ENCODE measurements at regions not wholly inside any gene's neighbourhood (a gene's known extent, or its start where the extent isn't known, plus 50 kb on each side); places are given as distances from the start of the nearest gene placed in this dataset.
"Not testable (repeated sequence)": the region's sequence is repeated elsewhere in the genome, so short reads cannot be mapped to it uniquely, and the experiment has no call there.

- DNase-seq: no peak
Measured at GRCh38 chr6:119459207-119459974, 109.8 kb upstream of the MAN1A1 start.

- DNase-seq: no peak
Measured at GRCh38 chr6:119454714-119455113, 105.2 kb upstream of the MAN1A1 start.

DNA sequence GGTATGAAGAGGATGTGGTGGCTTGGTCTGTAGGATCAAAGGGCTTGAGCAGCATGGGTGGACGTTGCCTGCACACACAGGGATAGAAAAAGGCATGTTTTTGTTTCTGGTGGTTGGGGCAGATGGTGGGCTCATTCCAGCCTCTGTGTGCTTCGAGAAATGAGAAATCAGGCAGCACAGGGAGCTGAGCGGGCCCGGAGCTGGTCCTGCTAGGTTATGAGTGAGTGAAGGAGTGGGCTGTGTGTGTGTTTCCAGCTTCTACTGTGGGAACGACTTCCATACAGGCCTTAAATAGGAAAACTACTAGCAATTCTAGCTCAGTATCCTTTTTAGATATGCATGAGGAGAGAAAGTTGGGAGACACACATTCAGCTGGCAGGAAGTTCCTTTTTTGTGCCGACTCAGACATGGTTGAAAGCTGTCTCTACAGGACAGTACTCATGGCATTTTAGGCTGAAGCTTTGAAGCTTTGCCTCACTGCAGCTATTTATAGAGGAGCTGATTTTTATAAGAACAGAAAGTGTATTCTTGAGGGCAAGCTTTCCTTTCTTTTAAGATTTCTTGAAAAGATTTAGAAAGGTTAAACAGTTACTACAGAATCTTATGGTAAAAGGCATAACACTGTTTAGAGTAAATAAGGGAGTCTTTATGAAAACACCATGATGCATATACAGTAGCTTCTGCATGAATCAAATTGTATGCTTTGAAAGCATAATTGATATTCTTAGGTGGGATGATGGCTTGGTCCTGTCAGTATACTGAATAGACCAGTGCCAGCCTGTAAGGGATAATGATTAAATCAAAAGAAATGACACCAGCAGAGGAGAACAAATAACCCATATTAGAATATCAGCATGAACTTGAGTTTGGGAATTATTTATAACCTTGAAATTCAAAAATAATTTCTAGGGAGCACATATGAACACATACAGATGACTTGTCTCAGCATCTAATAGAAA, 104.0 kb upstream of the MAN1A1 start:
- peak; percentile 6 to 21 for DNase-seq

DNA sequence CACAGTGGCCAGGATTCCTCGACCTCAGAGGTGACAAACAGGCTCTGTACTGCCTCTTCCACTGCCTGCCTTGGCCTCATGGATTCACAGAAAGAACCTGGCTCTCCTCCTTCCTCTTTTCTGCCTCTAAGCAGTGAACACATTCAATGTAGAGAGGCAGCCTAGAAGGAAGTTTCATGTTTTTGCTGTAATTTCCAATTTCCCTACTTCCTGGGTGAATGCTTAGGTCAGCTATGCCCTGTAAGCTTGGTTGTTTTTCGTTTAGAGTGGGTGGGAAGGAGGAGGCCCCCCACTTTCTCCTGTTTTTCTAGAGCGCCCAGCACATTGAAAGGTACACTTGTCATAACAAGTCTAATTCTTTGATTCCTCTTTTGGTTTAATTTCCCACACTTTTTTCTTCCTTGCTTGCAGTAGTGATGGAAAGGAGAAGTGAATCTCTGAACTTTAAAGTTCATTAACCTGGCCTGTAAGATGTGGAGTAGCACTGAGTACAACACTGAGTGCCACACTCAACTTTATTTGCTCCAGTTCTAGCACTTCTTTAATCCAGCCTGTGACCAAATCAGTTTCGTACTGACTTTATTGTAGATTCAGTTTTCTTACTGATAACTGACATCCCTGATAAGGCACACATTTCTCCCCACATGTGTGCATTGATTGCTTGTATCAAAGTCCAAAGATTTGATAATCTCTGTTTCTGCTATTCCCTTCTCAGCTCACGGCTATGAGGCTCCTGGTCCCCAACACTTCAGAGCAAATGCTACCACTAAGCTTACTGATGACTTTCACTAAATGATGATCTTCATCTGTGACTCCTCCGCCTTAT, 100.0 kb upstream of the MAN1A1 start:
- peak; percentile 57 to 82 for DNase-seq

GRCh38 chr6:119447921-119448320, 98.4 kb upstream of the MAN1A1 start:
- no peak for DNase-seq

DNA sequence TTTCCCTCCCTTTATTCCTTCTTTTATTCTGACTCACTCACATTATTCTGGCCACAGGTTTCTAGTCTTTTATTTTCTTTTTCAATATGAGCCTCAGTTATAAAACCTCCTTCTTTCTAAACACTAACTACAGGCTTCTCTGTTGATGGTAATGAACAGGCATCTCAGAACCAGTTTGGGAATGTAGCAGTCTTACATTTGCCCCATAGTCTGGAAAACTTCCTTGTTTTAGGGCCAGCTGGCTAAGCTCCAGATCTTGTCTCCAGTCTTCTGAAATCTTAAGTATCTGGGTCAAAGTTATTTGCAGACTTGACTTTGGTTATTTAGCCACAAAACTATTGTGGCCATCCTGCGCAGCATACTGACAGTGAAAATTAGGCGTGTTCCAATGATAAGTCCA, 97.0 kb upstream of the MAN1A1 start:
- no peak for DNase-seq

DNA sequence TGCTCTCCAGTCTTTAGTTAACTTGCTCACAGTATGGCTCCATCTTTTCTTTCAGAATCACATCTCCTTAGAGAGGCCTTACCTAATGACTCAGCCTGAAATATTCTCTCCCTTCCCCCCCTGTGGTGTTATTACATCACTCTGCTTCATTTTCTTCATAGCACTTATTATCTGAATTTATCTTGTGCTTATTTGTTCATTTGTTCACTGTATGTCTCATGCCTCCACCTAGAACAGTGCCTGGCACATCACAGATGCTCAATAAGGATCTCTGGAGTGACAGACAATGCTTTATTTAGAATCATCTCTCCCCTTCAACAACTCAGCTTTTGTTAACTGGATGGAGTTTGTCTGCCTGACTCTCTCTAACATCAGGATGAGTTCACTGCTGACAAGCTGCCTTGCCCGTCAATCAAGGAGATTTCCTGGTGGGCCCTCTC, 96.6 kb upstream of the MAN1A1 start:
- no peak for DNase-seq

DNA sequence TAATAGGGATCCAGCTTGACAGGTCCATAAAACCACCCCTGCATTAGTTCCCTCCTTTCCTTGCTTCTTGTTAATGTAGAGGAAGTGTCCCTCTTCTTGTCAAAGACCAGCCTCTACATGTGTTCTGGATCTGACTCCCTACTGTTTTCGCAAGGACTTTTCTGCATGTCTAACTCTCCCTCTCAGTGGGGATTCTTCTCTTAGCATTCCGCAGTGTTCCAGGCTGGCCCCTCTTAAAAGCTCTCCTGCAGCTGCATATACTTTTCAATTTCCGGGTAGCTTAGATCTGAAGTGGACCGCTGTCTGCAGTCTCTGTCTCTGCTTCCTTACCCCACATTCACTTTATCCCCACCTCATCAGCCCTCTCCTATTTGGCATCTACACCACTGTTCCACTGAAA, 96.1 kb upstream of the MAN1A1 start:
- no peak for DNase-seq

DNA sequence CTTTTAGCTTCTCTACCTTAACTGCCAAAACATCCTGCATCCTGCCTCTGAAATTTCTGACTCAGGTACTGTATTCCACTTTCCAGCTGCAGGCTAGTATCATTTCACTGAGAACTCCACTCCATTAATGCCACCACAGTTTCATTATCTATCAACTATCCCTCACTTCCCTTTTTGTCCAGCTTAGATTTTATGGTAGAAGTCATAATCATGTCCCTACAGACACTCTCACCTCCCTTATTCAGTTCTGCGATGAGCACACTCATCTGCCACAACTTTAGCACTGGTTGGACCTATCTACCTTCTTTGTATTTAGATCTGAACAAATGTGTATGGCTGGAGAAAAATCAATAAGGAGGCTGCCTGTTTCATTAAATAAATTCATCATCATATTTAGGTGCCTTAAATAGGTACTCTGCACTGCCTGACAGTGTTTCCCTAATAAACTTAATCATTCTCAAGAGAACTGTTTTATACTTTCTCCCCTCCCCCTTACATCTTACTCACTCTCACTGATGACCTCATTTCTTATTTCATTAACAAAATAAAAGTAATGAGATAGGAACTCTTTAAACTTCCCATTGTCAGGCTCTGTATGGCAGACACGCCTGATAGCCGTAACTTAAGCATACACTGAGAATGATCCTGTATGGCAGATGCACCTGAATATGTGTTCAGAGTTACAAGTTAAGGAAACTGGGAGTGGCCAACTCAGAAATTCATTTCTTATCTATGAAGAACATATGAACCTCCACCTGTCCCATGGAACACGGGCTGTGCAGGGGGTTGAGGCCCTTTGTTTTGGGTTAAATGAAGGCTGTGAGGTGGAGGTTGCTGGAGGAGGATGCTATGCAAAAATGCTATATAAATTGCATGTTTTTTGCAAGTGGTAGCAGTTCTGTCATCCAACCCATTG, 95.3 kb upstream of the MAN1A1 start:
- DNase-seq: no peak

GRCh38 chr6:119443993-119444641, 94.6 kb upstream of the MAN1A1 start:
- no peak for DNase-seq

- peak; percentile 37 to 58 for DNase-seq
Measured at GRCh38 chr6:119442776-119443184, 93.2 kb upstream of the MAN1A1 start.

GRCh38 chr6:119440953-119441352, 91.4 kb upstream of the MAN1A1 start:
- DNase-seq: no peak

- DNase-seq: no peak
Measured at GRCh38 chr6:119436583-119436982, 87.0 kb upstream of the MAN1A1 start.

GRCh38 chr6:119431799-119432198, 82.2 kb upstream of the MAN1A1 start:
- no peak for DNase-seq

DNA sequence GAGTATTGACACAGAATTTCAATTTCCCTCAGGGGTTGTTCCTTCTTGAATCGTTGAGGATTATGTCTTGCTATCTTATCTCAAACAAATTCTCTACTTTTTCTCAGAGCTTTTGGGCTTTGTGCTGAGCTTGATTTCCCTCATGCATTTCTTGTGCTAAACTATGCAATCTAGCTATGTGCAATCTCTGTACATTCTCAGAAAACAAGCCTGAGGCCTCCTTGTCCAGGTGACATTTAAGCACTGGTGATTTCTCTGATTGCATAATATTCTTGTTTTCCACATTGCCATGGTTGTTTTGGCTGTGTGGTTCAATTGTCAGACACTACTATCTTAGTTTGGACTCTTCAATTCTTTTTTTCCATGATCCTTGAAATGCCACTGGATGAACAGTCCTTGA, 81.2 kb upstream of the MAN1A1 start:
- no peak for DNase-seq

GRCh38 chr6:119428633-119429032, 79.1 kb upstream of the MAN1A1 start:
- DNase-seq: no peak

- no peak for DNase-seq
Measured at GRCh38 chr6:119426619-119427018, 77.1 kb upstream of the MAN1A1 start.

- DNase-seq: no peak
Measured at GRCh38 chr6:119423996-119424395, 74.4 kb upstream of the MAN1A1 start.

GRCh38 chr6:119418084-119418483, 68.5 kb upstream of the MAN1A1 start:
- not testable (repeated sequence) for DNase-seq

GRCh38 chr6:119407156-119407555, 57.6 kb upstream of the MAN1A1 start:
- no peak for DNase-seq

- not testable (repeated sequence) for DNase-seq
Measured at GRCh38 chr6:119405114-119405513, 55.6 kb upstream of the MAN1A1 start.

All from Kasumi-1 (cell line).